HUDEP-2 (cell line): ENCODE measurements at regions not wholly inside any gene's neighbourhood (a gene's known extent, or its start where the extent isn't known, plus 50 kb on each side); places are given as distances from the start of the nearest gene placed in this dataset.
"Not testable (repeated sequence)": the region's sequence is repeated elsewhere in the genome, so short reads cannot be mapped to it uniquely, and the experiment has no call there.

Source experiments
- DNase-seq, 76 experiments: peaks; one replicate each; lab custom pipeline; 2025; ENCODE audit not compliant: unreplicated experiment in 76 of 76; lab: John Stamatoyannopoulos, UW

GRCh38 chr1:212155219-212155618 lies 119.7 kb downstream of the DTL start:
- DNase-seq, result no peak

- DNase-seq, result peak in 2 of 76 experiments; percentile 8 to 12
These were observed 121.7 kb downstream of the DTL start for GRCh38 chr1:212157252-212157651.

- DNase-seq, result no peak
These were observed 123.6 kb downstream of the DTL start for GRCh38 chr1:212158912-212159796.

GRCh38 chr1:212161231-212161781 lies 123.9 kb upstream of the PPP2R5A start:
- peak in 6 of 76 experiments; percentile 11 to 51 (median 18) for DNase-seq

GRCh38 chr1:212162635-212163034 lies 122.6 kb upstream of the PPP2R5A start:
- no peak for DNase-seq

- DNase-seq, result no peak
These were observed 120.9 kb upstream of the PPP2R5A start for GRCh38 chr1:212164095-212164872.

- no peak for DNase-seq
These were observed 119.0 kb upstream of the PPP2R5A start for GRCh38 chr1:212166244-212166643.

GRCh38 chr1:212166644-212167043 lies 118.6 kb upstream of the PPP2R5A start:
- no peak for DNase-seq

- DNase-seq, result no peak
These were observed 118.1 kb upstream of the PPP2R5A start for GRCh38 chr1:212167098-212167497.

- no peak for DNase-seq
These were observed 111.6 kb upstream of the PPP2R5A start for GRCh38 chr1:212173567-212173966.

GRCh38 chr1:212174295-212174694 lies 110.9 kb upstream of the PPP2R5A start:
- DNase-seq, result not testable (repeated sequence)

- no peak for DNase-seq
These were observed 107.7 kb upstream of the PPP2R5A start for GRCh38 chr1:212177542-212177941.

GRCh38 chr1:212178851-212179250 lies 106.4 kb upstream of the PPP2R5A start:
- no peak for DNase-seq

GRCh38 chr1:212179394-212180076 lies 105.7 kb upstream of the PPP2R5A start:
- DNase-seq, result no peak

GRCh38 chr1:212181015-212181882 lies 104.0 kb upstream of the PPP2R5A start:
- no peak for DNase-seq

GRCh38 chr1:212182171-212182570 lies 103.0 kb upstream of the PPP2R5A start:
- DNase-seq, result no peak

GRCh38 chr1:212182579-212182978 lies 102.6 kb upstream of the PPP2R5A start:
- DNase-seq, result no peak

- no peak for DNase-seq
These were observed 98.6 kb upstream of the PPP2R5A start for GRCh38 chr1:212186427-212187207.
